Testis (tissue), 2 donors: ENCODE measurements at regions not wholly inside any gene's neighbourhood (a gene's known extent, or its start where the extent isn't known, plus 50 kb on each side); places are given as distances from the start of the nearest gene placed in this dataset.

Experiments used
- DNase-seq: peaks from one replicate; pipeline ENCODE4 v3.0.0-alpha.2; 2019
- H3K27ac ChIP-seq, 2 donors: fragments of 200-600 bp; sonication (generic); one replicate each; pipeline ENCODE4 v1.5.1; 2019
- H3K27me3 ChIP-seq: fragments of 200-600 bp; sonication (generic); one replicate; pipeline ENCODE4 v1.5.1; 2019
- H3K36me3 ChIP-seq: fragments of 200-600 bp; sonication (generic); one replicate; pipeline ENCODE4 v1.5.1; 2017; ENCODE audit warnings: low read depth; ENCODE audit errors: missing control alignments
- H3K4me1 ChIP-seq: fragments of 200-600 bp; sonication (generic); one replicate; pipeline ENCODE4 v1.5.1; 2019
- H3K4me3 ChIP-seq, 2 donors: fragments of 200-600 bp; sonication (generic); one replicate each; pipeline ENCODE4 v1.5.1; 2017 to 2019
- H3K9me3 ChIP-seq: fragments of 200-600 bp; sonication (generic); one replicate; pipeline ENCODE4 v1.5.1; 2017
- POLR2A ChIP-seq: fragments of 450-650 bp; IDR thresholded peaks from one replicate; pipeline ENCODE4 v1.6.1; 2017; ENCODE audit warnings: antibody characterized with exemption, mild to moderate bottlenecking, moderate library complexity
- WGBS, 2 donors: methylation state at CpG; one replicate each; pipeline ENCODE4 v1.1.5; 2018; 5-methylcytosine and 5-hydroxymethylcytosine counted together
- intact Hi-C: fragments of 100-400 bp; cut with DNase I; formaldehyde crosslinking; loops from one replicate; pipeline ENCODE4 v1.15.1; 2023; ENCODE audit warnings: low total_unique reads
- TF ChIP-seq, protein P1 (sequence below), 3 experiments: fragments of 450-650 bp in 2 of 3; fragments of 200-600 bp in 1 of 3; sonication (generic) in 1 of 3; IDR thresholded peaks; one replicate each; pipeline ENCODE4 v1.5.1; 2016 to 2019; ENCODE audit warnings: antibody characterized with exemption in 3 of 3, mild to moderate bottlenecking in 2 of 3, moderate library complexity in 1 of 3

DNA sequence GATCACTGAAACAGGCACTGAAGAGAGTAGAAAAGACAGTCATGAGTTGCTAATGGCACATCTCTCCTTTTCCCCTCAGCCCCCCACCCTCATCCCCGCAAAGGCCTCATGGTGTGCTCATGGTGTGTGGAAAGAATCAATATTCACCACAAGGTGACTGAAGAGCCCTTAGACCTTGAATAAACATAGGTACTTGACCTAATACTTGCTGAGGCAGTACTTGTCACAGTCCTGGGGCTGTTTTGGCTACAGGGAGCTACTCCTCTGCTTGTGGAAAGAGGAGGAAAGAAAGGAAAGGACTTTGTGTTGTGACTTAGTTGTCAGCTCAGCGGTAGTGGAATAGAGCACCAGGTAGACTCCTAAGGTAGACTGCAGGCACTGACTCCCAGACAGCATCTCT, 537.8 kb upstream of the CCDC179 start:
- intact Hi-C loops, result no loop called here
- no peak for DNase-seq
- Histone ChIP-seq H3K4me1 (no peaks in the 10 kb centered on the region), H3K4me3 (no peak overlapping the region), H3K27me3 (no peaks in the 10 kb centered on the region), H3K36me3 (no peaks in the 10 kb centered on the region), H3K27ac (no peak overlapping the region), H3K9me3 (no peaks in the 10 kb centered on the region)
- WGBS, 2 donors, result 92 to 100% methylated on average over 2 of the region's 2 CpGs
- no peak for TF ChIP-seq POLR2A
- TF ChIP-seq, protein P1, sequence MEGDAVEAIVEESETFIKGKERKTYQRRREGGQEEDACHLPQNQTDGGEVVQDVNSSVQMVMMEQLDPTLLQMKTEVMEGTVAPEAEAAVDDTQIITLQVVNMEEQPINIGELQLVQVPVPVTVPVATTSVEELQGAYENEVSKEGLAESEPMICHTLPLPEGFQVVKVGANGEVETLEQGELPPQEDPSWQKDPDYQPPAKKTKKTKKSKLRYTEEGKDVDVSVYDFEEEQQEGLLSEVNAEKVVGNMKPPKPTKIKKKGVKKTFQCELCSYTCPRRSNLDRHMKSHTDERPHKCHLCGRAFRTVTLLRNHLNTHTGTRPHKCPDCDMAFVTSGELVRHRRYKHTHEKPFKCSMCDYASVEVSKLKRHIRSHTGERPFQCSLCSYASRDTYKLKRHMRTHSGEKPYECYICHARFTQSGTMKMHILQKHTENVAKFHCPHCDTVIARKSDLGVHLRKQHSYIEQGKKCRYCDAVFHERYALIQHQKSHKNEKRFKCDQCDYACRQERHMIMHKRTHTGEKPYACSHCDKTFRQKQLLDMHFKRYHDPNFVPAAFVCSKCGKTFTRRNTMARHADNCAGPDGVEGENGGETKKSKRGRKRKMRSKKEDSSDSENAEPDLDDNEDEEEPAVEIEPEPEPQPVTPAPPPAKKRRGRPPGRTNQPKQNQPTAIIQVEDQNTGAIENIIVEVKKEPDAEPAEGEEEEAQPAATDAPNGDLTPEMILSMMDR (IDR thresholded peaks at IDR 0.05), result no peak

DNA sequence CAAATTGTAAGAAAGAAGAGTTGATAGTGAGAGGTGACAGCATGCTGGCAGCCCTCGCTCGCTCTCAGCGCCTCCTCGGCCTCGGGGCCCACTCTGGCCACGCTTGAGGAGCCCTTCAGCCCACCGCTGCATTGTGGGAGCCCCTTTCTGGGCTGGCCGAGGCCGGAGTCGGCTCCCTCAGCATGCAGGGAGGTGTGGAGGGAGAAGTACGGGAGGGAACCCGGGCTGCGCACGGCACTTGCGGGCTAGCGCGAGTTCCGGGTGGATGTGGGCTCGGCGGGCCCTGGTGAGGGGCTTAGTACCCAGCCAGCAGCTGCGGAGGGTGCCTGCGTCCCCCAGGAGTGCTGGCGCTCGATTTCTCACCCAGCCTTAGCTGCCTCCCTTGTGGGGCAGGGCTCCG, 539.7 kb upstream of the CCDC179 start:
- TF ChIP-seq POLR2A, result no peak
- TF ChIP-seq, protein P1 (IDR thresholded peaks at IDR 0.05), result no peak
- no peaks in the 10 kb centered on the region for H3K27me3 ChIP-seq
- 78 to 83% methylated on average over 13 to 25 of the region's 25 CpGs for WGBS, 2 donors
- no peak for DNase-seq
- intact Hi-C loops, result no loop called here
- H3K4me1 ChIP-seq, result no peaks in the 10 kb centered on the region
- H3K9me3 ChIP-seq, result no peaks in the 10 kb centered on the region
- no peak overlapping the region for H3K27ac ChIP-seq
- peak overlapping the region; percentile 18 to 35 for H3K4me3 ChIP-seq
- no peaks in the 10 kb centered on the region for H3K36me3 ChIP-seq

DNA sequence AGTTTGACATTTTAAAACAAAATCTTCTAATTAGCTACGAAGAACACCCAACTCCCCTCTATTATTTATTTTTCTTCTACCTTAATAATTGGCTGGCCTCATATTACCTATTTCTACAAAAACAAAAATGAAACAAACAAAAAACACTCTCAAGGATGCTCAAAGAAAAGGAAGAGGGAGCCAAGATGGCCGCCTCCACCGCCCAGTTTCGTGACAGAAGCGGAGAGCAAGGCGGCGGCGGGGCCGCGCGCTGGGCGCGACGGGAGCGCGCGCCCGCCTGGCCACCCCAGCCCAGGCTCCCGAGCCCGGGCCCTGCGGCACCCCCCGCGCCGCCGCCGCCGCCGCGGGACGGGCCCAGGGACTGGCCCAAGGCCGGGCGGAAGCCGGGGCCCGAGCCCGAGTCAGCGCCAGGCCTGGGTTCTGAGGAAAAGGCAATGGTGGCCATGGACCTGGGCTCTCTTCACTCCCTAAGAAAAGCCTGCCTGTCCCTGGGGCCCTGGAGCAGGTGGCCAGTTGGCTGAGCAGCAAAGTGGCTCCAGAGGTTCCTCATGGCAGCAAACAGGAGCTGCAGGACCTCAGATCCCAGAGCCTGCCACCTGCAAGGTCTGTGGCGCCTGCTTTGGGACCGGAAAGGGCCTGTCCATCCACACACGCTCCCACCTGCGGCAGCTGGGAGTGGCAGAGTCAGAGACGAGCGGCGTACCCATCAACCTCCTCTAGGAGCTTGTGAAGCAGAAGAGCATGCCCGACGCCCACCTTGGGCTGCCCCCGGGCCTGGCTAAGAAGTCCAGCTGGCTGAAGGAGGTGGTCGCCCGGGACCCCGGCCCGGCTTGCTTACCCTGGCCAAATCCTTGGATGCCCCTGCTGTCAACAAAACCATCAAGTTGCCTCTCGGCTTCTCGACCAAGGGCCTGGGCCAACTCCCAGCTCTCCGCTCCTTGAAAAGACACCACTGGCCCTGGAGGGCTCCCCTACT, 543.2 kb upstream of the CCDC179 start:
- Histone ChIP-seq H3K36me3 (no peaks in the 10 kb centered on the region), H3K9me3 (no peaks in the 10 kb centered on the region), H3K27me3 (no peaks in the 10 kb centered on the region), H3K4me3 (peak overlapping the region in 1 of 2 donors; percentile 44), H3K27ac (no peak overlapping the region), H3K4me1 (no peaks in the 10 kb centered on the region)
- DNase-seq, result peak; percentile 63
- intact Hi-C loops, result no loop called here
- TF ChIP-seq, protein P1 (IDR thresholded peaks at IDR 0.05), result no peak
- no peak for TF ChIP-seq POLR2A
- WGBS, 2 donors, result 41 to 68% methylated on average over 21 to 48 of the region's 53 CpGs

DNA sequence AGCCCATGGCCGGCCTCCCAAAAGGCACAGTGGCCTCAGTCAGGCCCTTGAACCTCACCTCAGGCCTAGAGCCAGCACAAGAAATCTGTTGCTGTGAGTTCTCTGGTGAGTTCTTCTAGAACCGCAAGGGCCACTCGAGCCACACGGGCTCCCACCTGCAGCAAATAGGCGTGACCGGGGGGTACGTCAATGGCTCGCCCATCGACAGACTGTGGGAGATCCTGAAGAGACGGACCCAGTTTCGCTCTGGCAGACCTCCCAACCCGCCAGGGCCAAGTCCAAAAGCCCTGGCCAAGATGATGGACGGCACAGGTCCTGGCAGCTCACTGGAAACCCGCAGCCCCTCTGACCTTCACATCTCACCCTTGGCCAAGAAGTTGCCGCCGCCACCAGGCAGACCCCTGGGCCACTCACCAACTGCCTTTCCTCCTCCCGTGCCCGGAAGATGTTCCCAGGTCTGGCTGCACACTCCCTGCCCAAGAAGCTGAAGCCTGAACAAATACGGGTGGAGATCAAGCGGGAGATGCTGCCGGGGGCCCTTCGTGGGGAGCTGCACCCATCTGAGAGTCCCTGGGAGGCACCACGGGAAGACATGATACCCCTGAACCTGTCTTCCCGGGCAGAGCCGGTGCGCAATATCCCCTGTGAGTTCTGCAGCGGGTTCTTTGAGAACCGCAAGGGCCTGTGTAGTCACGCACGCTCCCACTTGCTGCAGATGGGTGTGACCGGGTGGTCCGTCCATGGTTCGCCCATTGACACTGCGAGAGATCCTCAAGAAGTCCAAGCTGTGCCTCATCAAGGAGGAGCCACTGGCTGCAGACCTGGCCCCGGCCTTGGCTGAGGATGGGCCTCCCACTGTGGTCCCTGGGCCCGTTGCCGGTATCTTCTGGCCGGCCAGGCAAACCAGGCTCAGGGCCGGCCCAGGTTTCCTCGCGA, 544.2 kb upstream of the CCDC179 start:
- WGBS, 2 donors, result 66 to 67% methylated on average over 14 to 30 of the region's 41 CpGs
- H3K27ac ChIP-seq, result no peak overlapping the region
- H3K36me3 ChIP-seq, result no peaks in the 10 kb centered on the region
- intact Hi-C loops, result no loop called here
- H3K27me3 ChIP-seq, result no peaks in the 10 kb centered on the region
- no peak for TF ChIP-seq POLR2A
- TF ChIP-seq, protein P1 (IDR thresholded peaks at IDR 0.05), result no peak
- H3K9me3 ChIP-seq, result no peaks in the 10 kb centered on the region
- H3K4me1 ChIP-seq, result no peaks in the 10 kb centered on the region
- no peak for DNase-seq
- H3K4me3 ChIP-seq, result peak overlapping the region in 1 of 2 donors; percentile 44
